Medulla oblongata (tissue), 1 donor: ENCODE measurements at regions not wholly inside any gene's neighbourhood (a gene's known extent, or its start where the extent isn't known, plus 50 kb on each side); places are given as distances from the start of the nearest gene placed in this dataset.
"Not testable (repeated sequence)": the region's sequence is repeated elsewhere in the genome, so short reads cannot be mapped to it uniquely, and the experiment has no call there.

Experiments
- DNase-seq: peaks from one replicate; pipeline ENCODE4 v3.0.0-alpha.2; 2015; ENCODE audit errors: extremely low spot score

DNA sequence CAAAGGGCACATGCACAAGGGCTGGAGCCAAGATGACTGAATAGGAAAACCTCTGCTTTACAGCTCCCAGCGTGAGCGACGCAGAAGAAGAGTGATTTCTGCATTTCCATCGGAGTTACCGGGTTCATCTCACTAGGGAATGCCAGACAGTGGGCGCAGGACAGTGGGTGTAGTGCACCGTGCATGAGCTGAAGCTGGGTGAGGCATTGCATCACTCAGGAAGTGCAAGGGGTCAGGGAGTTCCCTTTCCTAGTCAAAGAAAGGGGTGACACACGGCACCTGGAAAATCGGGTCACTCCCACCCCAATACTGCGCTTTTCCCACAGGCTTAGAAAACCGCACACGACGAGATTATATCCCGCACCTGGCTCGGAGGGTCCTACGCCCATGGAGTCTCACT is 64.5 kb upstream of the HTR1E start:
- not testable (repeated sequence) for DNase-seq

DNA sequence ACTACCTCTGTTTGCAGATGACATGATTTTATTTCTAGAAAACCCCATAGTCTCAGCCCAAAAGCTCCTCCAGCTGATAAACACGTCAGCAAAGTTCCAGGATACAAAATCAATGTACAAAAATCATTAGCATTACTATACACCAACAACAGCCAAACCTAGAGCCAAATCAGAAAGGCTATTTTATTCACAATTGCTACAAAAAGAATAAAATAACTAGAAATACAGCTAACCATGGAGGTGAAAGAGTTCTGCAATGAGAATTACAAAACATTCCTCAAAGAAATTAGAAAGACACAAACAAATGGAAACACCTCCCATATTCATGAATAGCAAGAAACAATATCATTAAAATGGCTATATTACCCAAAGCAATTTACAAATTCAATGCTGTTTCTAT is 65.6 kb upstream of the HTR1E start:
- no peak for DNase-seq

- no peak for DNase-seq
Observed at GRCh38 chr6:86869500-86869899, 67.8 kb upstream of the HTR1E start.

DNA sequence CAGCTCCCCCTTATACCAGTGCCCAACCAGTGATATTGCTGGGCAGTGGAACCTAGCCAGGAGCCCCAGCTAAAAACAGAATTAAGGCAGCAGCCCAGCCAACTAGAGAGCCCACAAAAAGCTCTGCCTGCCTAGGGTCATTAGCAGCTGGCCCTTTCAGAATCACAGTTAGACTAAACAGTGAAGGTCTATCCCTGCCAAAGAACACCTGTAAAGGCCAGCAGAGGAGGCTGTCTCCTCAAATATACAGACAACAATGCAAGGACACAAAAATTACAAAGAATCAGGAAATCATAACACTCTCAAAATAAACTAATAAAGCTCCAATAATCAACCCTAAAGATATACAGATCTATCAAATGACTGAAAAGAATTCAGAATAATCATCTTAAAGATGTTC is 77.8 kb upstream of the HTR1E start:
- DNase-seq: no peak

- no peak for DNase-seq
Observed at GRCh38 chr6:86858970-86859369, 78.4 kb upstream of the HTR1E start.

- DNase-seq: no peak
Observed at GRCh38 chr6:86857783-86858182, 79.5 kb upstream of the HTR1E start.

DNA sequence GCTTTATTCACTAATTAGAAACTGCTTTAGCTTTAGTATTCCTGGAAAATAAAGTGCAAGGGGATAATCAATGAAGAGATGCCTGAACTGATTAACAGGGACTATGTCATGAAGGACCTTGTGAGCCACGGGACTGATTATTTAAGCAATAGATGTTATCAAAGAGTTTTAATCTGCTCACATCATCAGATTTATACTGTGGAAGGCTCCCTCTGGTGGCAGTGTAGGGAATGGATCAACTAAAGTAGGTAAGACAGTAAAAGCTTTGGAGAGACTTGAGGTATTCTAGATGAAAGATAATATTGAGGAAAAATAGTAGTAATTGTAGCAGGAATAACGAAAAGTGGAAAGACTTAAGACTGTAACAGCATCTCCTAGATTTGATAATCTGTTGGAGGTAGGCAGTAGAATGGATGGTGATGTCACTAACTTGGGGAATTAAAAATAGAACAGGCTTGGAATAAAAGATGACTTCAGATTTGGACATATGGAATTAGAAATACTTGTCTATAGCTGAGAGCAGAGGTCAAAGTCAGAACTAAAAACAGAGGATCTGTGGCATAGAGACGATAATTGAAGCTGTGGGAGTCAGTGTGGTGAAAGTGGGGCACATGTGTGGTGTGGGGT is 80.3 kb upstream of the HTR1E start:
- peak; percentile 50 for DNase-seq

DNA sequence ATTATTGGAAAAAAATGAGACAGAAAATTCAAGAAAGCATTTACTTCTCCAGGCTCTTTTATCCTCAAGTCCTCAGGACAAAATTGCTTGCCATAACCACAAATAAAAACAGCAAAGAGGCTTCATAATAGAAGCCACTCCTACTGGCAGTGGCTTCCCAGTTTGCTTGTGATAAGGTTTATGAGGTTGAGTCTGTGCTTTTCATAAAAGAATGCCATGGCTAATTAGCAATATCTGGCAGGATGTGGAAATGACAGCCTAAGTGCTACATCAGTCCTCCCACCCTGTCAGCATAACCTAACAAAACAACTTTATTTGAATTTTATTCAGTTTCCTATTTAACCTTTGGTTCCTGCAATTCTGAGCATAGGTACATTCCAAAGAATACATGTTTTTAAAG is 80.9 kb upstream of the HTR1E start:
- no peak for DNase-seq

GRCh38 chr6:86848986-86849385 is 88.3 kb upstream of the HTR1E start:
- no peak for DNase-seq

GRCh38 chr6:86832686-86833085 is 104.6 kb upstream of the HTR1E start:
- no peak for DNase-seq

- no peak for DNase-seq
Observed at GRCh38 chr6:86825436-86825835, 111.9 kb upstream of the HTR1E start.

DNA sequence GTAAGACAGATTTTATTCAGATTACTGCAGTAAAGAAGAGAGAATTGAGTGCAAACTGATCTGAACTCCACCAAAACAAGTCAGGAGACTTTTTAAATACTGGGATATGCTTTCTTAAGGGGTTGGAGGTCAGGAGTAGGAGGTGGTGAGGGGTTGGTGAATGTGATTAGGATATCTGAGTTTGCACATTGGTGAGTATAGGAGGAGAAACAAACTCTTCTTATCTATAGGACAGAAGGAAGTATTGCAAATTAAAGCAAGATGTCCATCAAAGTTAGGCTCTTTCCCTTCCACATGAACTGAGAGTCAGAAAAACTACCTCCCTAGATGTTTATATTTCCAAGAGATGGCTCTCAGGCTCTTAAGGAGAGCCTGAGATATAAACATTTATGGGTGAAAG is 114.6 kb upstream of the HTR1E start:
- no peak for DNase-seq

GRCh38 chr6:86820750-86821149 is 116.6 kb upstream of the HTR1E start:
- no peak for DNase-seq

- no peak for DNase-seq
Observed at GRCh38 chr6:86793649-86794048, 143.7 kb upstream of the HTR1E start.

- DNase-seq: no peak
Observed at GRCh38 chr6:86791476-86791875, 145.9 kb upstream of the HTR1E start.

DNA sequence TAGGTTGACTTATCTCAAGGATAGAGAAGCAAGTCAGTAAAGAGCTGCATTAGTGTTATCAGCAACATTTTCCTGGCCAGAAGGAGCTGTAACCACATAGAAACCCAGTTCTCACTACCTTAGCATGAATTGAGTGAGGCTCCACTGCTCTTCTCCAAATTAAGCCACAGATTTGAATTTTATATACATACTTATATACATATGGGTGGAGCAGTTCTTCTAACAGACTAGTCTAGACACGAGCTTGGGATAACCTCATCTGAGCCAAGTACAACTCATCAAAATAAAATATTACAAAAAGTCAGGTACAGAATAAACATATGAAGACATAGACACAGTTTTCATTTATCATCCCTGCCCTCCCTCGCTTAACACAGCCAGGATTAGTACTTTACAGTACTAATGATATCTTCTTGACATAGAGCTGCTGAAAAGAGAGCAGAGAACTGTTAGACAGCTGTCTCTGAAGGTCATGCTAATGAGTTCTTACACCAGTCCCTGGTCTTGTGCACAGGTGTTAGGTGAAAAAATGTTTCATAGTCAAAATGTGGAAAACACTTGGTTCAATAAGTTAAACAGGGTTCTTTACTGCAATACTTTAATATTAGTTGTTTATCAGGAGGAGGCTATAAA is 147.4 kb upstream of the HTR1E start:
- DNase-seq: no peak

DNA sequence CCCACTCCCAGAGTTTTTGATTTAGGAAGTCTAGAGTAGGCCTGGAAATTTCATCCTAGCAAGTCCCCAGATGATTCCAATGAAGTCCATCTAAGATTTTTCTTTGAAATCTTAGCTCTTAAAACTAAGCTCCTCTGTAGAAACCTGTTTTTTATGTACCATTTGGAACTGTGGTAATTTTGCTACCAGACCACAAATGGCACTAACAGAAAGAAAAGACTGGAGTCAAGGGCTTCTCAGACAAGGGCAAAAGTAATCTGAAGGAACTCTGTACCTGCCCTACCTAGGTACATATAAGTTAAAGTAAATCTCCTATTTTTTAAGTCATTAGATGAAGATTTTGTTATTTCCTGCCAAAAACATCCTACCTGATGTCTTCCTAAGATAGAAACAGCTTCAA is 155.0 kb upstream of the HTR1E start:
- DNase-seq: no peak

DNA sequence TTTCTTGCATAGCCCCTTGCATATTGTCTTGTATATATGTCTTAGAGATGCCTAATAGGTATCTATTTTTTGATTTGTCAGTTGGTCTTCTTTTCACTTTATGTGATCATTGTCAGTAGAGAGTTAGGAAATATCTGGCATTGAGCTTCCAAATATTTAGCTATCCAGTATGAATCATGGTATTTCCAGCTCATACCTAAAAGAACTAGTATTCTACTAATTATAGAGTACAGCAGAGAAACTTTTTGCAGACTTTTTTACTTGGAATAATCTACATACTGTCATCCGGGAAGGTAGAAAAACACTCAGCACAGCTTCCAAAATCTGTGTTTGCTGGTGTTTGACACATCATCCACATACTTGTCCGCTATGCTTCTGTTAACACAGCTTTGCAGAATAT is 156.4 kb upstream of the HTR1E start:
- no peak for DNase-seq

- no peak for DNase-seq
Observed at GRCh38 chr6:86775893-86776292, 161.4 kb upstream of the HTR1E start.

DNA sequence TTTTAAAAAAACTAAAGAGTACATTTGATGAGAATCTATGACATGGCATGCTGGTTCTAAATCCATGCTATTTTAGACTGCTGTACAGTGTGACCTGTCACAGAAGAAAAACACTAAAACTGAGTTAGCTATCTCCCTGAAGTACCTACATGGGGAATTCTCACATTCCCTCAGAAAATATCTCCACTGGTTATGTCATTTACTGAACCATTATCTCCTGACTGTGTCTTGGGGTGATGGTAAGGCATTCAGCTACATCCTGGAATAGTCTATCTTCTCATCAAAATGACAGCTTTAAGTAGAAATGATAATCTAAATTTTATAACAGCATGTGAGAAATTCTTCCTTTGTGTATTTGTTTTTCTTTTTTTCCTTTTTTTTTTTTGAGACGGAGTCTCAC is 172.1 kb upstream of the HTR1E start:
- DNase-seq: no peak

DNA sequence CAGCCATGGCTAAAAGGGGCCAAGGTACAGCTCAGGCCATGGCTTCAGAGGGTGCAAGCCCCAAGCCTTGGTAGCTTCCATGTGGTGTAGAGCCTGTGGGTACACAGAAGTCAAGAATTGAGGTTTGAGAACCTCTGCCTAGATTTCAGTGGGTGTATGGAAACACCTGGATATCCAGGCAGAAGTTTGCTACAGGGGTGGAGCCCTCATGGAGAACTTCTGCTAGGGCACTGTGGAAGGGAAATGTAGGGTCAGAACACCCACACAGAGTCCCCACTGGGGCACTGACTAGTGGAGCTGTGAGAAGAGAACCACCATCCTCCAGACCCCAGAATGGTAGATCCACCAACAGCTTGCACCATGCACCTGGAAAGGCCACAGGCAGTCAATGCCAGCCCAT is 177.4 kb upstream of the HTR1E start:
- not testable (repeated sequence) for DNase-seq

DNA sequence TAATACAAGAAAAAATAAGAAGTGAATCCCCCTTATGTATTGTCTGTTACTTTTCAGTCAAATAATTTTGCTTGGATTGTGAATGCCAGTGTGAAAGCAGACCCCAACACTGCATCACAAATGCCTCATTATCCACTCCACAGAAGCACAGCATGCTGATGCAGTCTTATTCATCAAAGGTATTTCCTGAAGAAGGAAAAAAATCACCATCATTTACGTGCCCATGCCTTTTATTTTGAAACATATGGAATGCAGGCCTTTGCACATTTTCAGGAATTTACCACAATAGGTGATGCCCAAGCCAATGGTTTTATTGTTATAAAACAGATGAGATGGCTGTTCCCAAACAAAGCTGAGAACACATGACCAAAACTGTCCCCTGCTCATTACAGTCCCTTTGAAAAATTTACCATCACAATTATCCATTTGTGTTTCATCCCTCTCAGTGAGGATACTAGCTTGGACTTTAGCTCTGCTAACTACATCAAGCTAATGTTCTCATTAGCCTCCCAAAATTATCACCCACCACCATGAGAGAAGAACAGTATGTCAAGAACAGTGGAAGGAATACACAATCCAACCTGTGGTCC is 180.6 kb upstream of the HTR1E start:
- no peak for DNase-seq

DNA sequence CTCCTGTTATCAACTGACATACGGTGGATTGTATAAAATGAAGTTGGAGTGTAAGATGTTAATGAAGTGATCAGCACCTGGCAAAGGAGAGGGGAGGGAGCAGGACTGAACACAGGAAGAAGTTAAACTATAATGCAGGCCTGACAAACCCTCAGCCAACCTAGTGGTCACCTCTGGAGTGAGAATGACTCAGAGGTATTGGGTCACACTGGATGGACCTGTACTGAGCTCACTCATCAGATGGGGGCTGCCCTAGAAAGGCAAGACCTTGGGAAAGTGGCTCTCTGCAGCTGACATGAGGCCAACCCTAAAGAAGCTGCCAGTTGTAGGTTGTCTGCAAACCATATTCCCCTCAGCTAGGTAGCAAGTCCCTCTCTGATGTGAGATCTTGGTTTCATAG is 193.3 kb upstream of the HTR1E start:
- no peak for DNase-seq

- DNase-seq: no peak
Observed at GRCh38 chr6:86738078-86738477, 199.2 kb upstream of the HTR1E start.
